ENCODE measurements at regions not wholly inside any gene's neighbourhood (a gene's known extent, or its start where the extent isn't known, plus 50 kb on each side); places are given as distances from the start of the nearest gene placed in this dataset.

DNA sequence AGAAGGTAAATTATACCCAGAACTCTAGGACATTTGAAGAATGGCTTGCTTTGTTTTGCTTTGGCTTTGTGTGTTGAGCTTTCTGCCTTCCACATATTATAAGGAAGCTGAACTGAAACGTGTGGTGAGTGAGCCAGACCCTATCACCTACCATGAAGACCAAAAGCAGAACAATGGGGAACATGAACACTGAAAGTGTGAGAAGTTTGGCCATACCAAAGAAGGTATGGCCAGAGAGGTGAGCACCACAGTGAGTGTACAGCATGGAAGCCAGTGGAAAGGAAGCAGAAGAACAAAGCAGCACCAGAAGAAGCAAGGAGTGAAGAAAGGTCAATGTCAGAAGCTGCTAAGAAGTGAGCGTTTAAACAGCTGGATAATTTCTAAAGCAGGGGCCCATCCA lies 59.7 kb upstream of the CCDC71L start:
- ATAC-seq (ENCODE audit: low read depth) = no peak
- DNase-seq (ENCODE audit: low spot score) = no peak
- Histone ChIP-seq H3K27ac (ENCODE audit: poor library complexity, severe bottlenecking) (no peak overlapping the region), H3K36me3 (ENCODE audit: low read depth) (no peaks in the 10 kb centered on the region), H3K4me3 (ENCODE audit: severe bottlenecking) (no peak overlapping the region), H3K4me1 (ENCODE audit: insufficient read depth, poor library complexity, severe bottlenecking) (peaks cover 20% of the 10 kb centered on the region), H3K27me3 (ENCODE audit: insufficient read depth, poor library complexity, severe bottlenecking) (no peaks in the 10 kb centered on the region), H3K9me3 (ENCODE audit: severe bottlenecking) (no peaks in the 10 kb centered on the region)
- TF ChIP-seq, protein P1, sequence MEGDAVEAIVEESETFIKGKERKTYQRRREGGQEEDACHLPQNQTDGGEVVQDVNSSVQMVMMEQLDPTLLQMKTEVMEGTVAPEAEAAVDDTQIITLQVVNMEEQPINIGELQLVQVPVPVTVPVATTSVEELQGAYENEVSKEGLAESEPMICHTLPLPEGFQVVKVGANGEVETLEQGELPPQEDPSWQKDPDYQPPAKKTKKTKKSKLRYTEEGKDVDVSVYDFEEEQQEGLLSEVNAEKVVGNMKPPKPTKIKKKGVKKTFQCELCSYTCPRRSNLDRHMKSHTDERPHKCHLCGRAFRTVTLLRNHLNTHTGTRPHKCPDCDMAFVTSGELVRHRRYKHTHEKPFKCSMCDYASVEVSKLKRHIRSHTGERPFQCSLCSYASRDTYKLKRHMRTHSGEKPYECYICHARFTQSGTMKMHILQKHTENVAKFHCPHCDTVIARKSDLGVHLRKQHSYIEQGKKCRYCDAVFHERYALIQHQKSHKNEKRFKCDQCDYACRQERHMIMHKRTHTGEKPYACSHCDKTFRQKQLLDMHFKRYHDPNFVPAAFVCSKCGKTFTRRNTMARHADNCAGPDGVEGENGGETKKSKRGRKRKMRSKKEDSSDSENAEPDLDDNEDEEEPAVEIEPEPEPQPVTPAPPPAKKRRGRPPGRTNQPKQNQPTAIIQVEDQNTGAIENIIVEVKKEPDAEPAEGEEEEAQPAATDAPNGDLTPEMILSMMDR (IDR thresholded peaks at IDR 0.05; ENCODE audit: poor library complexity, severe bottlenecking) = no peak

DNA sequence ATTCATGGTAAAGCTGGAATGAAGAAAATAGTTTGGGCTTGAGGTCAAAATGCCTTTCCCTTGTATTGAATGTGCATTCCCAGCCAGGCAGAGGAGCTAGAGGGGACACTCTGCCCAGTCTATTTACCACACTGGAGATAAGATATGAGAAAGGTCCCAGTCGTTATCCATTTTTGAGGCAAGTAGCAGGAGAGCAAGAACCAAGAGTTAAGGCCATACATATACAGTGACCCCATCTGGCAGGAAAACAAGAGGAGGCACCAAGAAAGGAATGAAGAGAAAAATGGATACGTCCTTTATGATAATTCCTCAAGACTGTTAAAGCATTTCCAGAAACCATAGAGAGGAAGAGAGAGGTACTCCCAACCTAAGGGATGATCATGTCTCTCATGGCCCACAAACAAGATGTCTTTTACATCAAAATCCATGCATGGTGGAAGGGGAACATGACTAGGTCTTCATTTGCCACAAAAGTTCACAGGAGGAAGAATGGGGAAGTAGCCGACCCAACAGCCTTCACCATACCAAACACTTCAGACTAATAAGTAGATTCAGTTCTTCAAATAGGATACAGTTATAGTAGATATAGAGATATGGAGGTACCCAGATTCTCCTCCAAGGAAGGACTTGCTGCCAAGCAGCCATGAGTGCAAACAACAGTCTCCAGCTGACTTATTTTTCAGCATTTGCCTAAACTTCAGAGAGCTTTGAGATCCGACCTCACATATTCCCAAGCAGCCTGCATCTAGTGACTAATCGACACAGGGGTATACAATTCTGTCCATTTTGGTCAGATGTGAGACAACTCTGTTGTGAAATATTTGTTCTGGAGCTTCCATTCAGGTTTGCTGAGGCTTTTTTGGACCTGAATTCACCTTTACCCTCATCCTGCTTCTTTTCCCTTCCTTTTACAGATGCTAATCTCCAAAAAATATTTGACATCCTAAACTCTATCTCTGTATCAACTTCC lies 61.1 kb upstream of the CCDC71L start:
- H3K27me3 ChIP-seq (ENCODE audit: insufficient read depth, poor library complexity, severe bottlenecking) = no peaks in the 10 kb centered on the region
- H3K4me3 ChIP-seq (ENCODE audit: severe bottlenecking) = no peak overlapping the region
- peaks cover 20% of the 10 kb centered on the region for H3K4me1 ChIP-seq (ENCODE audit: insufficient read depth, poor library complexity, severe bottlenecking)
- no peak for ATAC-seq (ENCODE audit: low read depth)
- H3K36me3 ChIP-seq (ENCODE audit: low read depth) = no peaks in the 10 kb centered on the region
- DNase-seq (ENCODE audit: low spot score) = no peak
- no peaks in the 10 kb centered on the region for H3K9me3 ChIP-seq (ENCODE audit: severe bottlenecking)
- TF ChIP-seq, protein P1 (IDR thresholded peaks at IDR 0.05; ENCODE audit: poor library complexity, severe bottlenecking) = no peak
- H3K27ac ChIP-seq (ENCODE audit: poor library complexity, severe bottlenecking) = no peak overlapping the region

DNA sequence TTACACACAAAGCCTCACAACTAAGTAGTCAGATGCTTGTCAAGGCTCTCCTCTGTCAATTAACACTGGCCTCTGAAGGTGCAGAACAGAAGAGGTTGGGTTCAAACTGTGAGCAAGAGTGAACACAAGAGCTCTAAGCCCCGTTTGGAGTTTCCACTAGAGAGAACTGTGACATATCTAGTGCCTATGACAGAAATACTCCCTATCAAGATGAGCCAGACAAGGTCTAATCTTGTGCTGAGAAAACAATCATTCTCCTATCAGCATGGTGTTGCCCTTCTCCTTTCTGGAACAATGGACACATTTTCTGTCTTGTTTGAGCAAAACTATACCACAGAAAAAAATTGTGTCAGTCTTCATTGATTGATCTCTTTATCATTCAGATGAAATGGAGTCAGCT lies 62.4 kb upstream of the CCDC71L start:
- ATAC-seq (ENCODE audit: low read depth) (no peak), DNase-seq (ENCODE audit: low spot score) (no peak)
- Histone ChIP-seq H3K4me3 (ENCODE audit: severe bottlenecking) (no peak overlapping the region), H3K9me3 (ENCODE audit: severe bottlenecking) (no peaks in the 10 kb centered on the region), H3K4me1 (ENCODE audit: insufficient read depth, poor library complexity, severe bottlenecking) (peaks cover 9% of the 10 kb centered on the region), H3K27ac (ENCODE audit: poor library complexity, severe bottlenecking) (no peak overlapping the region), H3K27me3 (ENCODE audit: insufficient read depth, poor library complexity, severe bottlenecking) (no peaks in the 10 kb centered on the region), H3K36me3 (ENCODE audit: low read depth) (no peaks in the 10 kb centered on the region)
- TF ChIP-seq, protein P1 (IDR thresholded peaks at IDR 0.05; ENCODE audit: poor library complexity, severe bottlenecking) = no peak

DNA sequence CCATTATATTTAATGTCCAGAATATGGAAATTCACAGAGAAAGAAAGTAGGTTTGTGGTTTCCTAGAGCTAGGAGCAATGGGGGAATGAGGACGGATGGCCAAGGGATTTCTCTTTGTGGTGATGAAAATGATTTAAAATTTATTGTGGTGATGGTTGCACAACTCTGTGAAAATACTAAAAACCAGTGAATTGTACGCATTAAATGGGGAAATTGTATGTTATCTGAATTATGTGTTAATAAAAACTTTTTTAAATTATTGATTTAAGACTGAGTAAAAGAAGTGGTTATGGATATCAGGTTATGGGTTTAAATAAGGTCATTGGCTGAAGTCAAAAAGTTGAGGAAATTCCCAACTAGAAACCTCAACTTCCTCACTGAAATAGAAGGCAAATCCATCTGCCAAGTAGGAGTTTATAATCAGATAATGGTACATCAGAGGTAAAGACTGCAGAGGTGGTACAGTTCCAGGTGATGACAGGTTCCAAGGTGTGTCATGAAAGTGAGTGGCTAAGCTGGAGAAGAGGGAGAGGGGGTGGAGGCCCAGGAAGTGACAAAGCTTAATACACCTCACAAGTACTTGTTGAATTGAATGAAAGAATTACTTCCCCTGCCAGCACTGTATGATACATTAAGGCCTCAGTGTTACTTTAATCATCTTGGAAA lies 68.9 kb upstream of the CCDC71L start:
- no peak overlapping the region for H3K4me3 ChIP-seq (ENCODE audit: severe bottlenecking)
- H3K4me1 ChIP-seq (ENCODE audit: insufficient read depth, poor library complexity, severe bottlenecking) = peaks cover 14% of the 10 kb centered on the region
- DNase-seq (ENCODE audit: low spot score) (no peak), ATAC-seq (ENCODE audit: low read depth) (peak; percentile 86)
- TF ChIP-seq, protein P1 (IDR thresholded peaks at IDR 0.05; ENCODE audit: poor library complexity, severe bottlenecking) = no peak
- H3K9me3 ChIP-seq (ENCODE audit: severe bottlenecking) = no peaks in the 10 kb centered on the region
- no peaks in the 10 kb centered on the region for H3K27me3 ChIP-seq (ENCODE audit: insufficient read depth, poor library complexity, severe bottlenecking)
- H3K27ac ChIP-seq (ENCODE audit: poor library complexity, severe bottlenecking) = peak overlapping the region; percentile 35
- H3K36me3 ChIP-seq (ENCODE audit: low read depth) = no peaks in the 10 kb centered on the region

All from RWPE2 (cell line).